HEK293 (cell line): ENCODE measurements at regions not wholly inside any gene's neighbourhood (a gene's known extent, or its start where the extent isn't known, plus 50 kb on each side); places are given as distances from the start of the nearest gene placed in this dataset.

Experiments
- CTCF ChIP-seq: fragments of 450-650 bp; formaldehyde crosslinking; IDR thresholded peaks from 2 replicates; pipeline ENCODE4 v1.5.1; 2016; ENCODE audit warnings: missing biosample characterization, missing genetic modification characterization
- SALL2 ChIP-seq: fragments of 450-650 bp; formaldehyde crosslinking; IDR thresholded peaks from 2 replicates; pipeline ENCODE4 v1.5.0; 2017; ENCODE audit warnings: missing biosample characterization, mild to moderate bottlenecking, missing genetic modification characterization, borderline replicate concordance
- ZNF513 ChIP-seq: fragments of 450-650 bp; IDR thresholded peaks from 2 replicates; pipeline ENCODE4 v1.5.1; 2018; ENCODE audit warnings: missing biosample characterization, missing genetic modification characterization
- ZNF624 ChIP-seq: fragments of 450-650 bp; formaldehyde crosslinking; IDR thresholded peaks from 2 replicates; pipeline ENCODE4 v1.5.1; 2017; ENCODE audit warnings: missing biosample characterization, missing genetic modification characterization

- TF ChIP-seq CTCF (tag by site-specific recombination) (no peak), ZNF513 (tag by site-specific recombination) (no peak), ZNF624 (no peak), SALL2 (tag by site-specific recombination) (no peak)
Measured at GRCh38 chr6:137811121-137811915, 55.7 kb upstream of the TNFAIP3 start.
